Esophagus muscularis mucosa (tissue), 4 donors: ENCODE measurements at regions not wholly inside any gene's neighbourhood (a gene's known extent, or its start where the extent isn't known, plus 50 kb on each side); places are given as distances from the start of the nearest gene placed in this dataset.

Experiments
- CTCF ChIP-seq, 3 experiments: fragments of 200-600 bp in 2 of 3; fragments of 450-650 bp in 1 of 3; sonication (generic) in 2 of 3; IDR thresholded peaks; one replicate each; pipeline ENCODE4 v1.5.1; 2017 to 2019; ENCODE audit warnings: antibody characterized with exemption in 3 of 3, mild to moderate bottlenecking in 2 of 3, moderate library complexity in 1 of 3
- EP300 ChIP-seq: sonication (generic); formaldehyde crosslinking; IDR thresholded peaks from one replicate; pipeline ENCODE4 v1.6.1; 2017; ENCODE audit warnings: antibody characterized with exemption
- POLR2A ChIP-seq: fragments of 450-650 bp; IDR thresholded peaks from one replicate; pipeline ENCODE4 v1.6.1; 2017; ENCODE audit warnings: antibody characterized with exemption, moderate library complexity, mild to moderate bottlenecking, low read depth
- POLR2AphosphoS5 ChIP-seq, 2 donors: sonication (generic); formaldehyde crosslinking; IDR thresholded peaks; one replicate each; pipeline ENCODE4 v1.6.1; 2017; ENCODE audit warnings: antibody characterized with exemption in 2 of 2

- no peak for TF ChIP-seq POLR2AphosphoS5 (IDR thresholded peaks at IDR 0.05)
- TF ChIP-seq CTCF (IDR thresholded peaks at IDR 0.05), result no peak
- no peak for TF ChIP-seq POLR2A
- no peak for TF ChIP-seq EP300
Measured at GRCh38 chr15:61598655-61599054, 369.6 kb upstream of the RORA start.
